Astrocyte (in vitro differentiated cells and primary cell): ENCODE measurements at regions not wholly inside any gene's neighbourhood (a gene's known extent, or its start where the extent isn't known, plus 50 kb on each side); places are given as distances from the start of the nearest gene placed in this dataset.

Experiments
- CTCF ChIP-seq: IDR thresholded peaks from 2 replicates; pipeline ENCODE4 v1.5.1; 2011; ENCODE audit warnings: low read depth, mild to moderate bottlenecking, inconsistent platforms, low read length, moderate library complexity; ENCODE audit not compliant: insufficient read depth
- EZH2 ChIP-seq: IDR thresholded peaks from 2 replicates; pipeline ENCODE4 v1.6.1; 2012; ENCODE audit warnings: mild to moderate bottlenecking, low read length, inconsistent platforms; ENCODE audit not compliant: insufficient read depth

DNA sequence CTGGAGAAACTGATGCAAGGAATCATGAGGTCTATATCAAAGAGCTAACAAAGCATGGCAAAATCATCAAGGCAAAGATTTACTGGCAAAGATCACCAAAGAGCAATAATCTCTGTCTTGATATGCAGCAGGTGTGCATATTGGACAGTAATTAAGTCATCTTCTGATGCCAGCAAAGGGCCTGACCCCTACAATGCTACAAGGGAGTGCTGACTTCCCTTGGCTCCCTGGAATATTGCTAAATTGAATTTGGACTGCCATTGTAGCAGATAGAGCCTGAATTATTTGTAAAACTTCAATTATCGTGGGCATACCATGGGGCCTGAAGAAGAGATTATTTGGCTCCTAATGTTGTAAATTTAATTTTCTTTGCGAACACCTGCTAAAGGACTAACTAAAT is 307.9 kb upstream of the SYT1 start:
- no peak for TF ChIP-seq CTCF
- no peak for TF ChIP-seq EZH2
